ENCODE measurements at regions not wholly inside any gene's neighbourhood (a gene's known extent, or its start where the extent isn't known, plus 50 kb on each side); places are given as distances from the start of the nearest gene placed in this dataset.

- DNase-seq, result no peak
Observed at GRCh38 chr10:125334545-125334944, 174.2 kb upstream of the CTBP2 start.

DNA sequence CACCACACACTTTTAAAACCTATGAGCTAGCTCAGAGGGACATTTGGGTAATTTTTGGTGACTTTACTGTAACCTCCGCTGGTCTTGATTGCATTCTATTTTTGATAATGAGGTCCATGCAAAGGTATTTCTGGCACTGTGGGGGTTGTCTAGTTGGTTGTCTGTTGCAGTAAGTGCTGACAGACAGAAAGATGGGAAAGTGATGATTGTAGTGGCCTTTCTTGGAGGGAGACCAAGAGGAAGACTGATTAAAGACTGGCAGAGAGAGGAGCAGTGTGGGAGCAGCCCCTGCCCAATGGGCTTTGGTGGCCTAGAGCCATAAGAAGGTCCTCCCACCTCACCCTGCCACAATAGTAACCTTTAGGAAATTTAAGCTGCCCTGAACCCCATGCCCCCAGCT lies 173.4 kb upstream of the CTBP2 start:
- DNase-seq, result no peak

DNA sequence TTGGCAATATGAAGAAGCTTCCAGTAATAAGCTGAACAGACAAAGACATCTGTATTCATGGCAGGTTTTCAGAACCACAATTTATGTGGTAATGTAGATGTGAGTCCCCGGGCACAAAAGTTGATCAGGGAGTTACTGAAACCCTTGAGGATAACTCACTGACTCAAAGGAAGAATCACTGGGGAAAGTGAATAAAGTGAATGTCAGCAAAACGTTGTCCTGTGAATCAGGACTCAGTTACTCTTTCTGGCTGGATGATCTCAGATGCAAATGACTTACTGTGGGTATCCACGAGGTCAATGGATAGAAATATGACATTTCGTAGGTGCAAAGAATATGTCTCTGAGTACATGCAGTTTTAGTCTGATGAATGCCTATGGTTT lies 172.8 kb upstream of the CTBP2 start:
- DNase-seq, result no peak

DNA sequence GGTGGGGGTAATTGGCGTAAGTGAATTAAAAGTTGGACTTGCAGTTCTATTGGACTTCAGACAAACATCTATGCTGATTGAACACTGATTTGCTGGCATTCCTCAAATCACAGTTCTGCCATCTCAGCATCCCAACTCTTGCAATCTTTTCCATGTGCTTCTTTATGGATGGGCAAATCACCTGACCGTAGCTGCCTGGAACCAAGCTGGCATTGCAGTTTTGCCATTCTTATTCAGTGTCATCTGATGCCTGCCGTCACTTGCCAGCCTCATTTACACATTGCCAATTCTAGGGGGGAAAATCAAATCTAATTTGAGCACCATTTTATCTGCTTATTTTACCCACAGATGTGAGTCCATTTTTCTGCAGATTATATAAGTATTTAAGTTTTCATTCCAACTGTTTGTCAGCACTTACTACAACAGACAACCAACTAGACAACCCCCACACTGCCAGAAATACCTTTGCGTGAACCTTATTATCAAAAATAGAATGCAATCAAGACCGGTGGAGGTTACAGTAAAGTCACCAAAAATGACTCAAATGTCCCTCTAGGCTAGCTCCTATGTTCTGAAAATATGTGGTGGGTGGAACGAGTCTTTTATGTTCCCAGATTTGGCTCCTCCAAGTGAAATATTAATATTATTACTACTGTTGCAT lies 172.3 kb upstream of the CTBP2 start:
- DNase-seq, result no peak

- DNase-seq, result no peak
Observed at GRCh38 chr10:125331056-125331455, 170.7 kb upstream of the CTBP2 start.

GRCh38 chr10:125329056-125329455 lies 168.7 kb upstream of the CTBP2 start:
- no peak for DNase-seq

- no peak for DNase-seq
Observed at GRCh38 chr10:125325326-125325725, 165.0 kb upstream of the CTBP2 start.

DNA sequence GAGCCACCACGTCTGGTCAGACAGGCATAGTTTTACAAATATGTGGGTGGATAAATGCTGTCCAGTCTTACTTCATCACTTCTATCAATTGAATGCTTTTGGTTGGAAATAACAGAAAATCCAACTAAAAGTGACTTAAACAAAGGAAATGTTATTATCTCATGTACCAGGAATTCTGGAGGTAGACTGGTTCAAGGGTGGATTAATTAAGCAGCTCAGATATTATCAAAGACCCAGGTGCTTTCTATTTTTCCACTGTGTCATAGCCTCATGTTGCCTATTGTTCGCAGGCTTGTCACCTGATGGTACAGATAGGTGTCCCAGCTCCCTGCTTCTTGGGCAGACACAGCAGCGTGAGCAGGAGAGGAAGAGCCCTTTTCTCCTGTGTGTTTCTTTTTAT lies 156.1 kb upstream of the CTBP2 start:
- no peak for DNase-seq

GRCh38 chr10:125300937-125301336 lies 140.6 kb upstream of the CTBP2 start:
- no peak for DNase-seq

DNA sequence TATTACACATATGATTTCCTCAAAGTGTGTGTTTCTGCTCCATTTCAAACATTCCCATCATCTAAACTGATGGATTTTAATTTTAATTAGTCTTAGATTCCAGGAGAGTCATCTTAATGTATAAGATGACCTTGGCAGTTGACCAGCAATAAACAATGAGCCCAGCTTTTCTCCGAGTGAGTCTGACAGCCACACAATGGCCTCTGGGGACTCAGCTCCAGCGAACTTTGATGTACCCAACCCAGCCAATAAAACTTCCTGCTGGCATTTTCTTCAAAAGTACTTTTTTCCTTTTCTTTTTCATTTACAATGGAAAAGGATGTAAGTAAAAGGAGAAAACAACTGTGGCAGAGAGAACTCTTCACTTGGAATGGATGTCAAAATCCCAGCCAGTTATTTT lies 139.1 kb upstream of the CTBP2 start:
- DNase-seq, result no peak

DNA sequence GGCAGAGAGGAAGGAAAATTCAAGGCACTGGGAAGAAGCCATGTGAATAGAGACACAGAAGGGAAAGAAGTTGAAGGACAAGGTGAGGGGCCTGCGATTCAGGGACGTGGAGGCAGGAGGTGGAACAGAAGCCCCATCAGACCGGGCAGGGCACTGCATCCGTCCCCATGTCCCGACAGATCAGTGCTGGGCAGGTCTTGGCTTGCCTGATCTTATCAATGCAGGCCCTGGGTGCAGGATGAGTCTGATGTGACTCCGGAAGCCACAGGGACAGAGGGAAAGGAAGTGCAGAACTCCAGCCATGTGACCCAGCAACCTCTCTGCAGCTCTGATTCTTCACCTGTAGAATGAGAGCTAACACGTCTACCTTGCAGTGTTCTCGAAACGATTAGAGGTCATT lies 136.2 kb upstream of the CTBP2 start:
- DNase-seq, result no peak

DNA sequence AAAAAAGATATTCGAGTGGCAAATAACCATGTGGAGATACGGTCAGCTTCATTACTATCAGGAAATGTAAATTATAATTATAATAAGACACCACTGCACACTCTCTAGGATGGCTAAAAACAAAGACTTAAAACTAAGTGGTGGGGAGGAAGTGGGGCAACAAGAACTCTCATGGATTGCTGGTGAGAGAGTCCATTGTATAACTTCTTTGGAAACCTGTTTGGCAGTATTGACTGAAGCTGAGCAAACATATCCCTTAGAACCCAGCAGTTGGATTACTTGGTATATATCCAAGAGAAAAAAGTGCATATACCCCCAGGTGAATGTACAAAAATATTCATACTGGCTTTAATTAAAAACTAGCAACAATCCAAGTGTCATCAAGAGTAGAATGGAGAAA lies 133.7 kb upstream of the CTBP2 start:
- DNase-seq, result no peak

GRCh38 chr10:125291836-125292235 lies 131.5 kb upstream of the CTBP2 start:
- no peak for DNase-seq

- DNase-seq, result no peak
Observed at GRCh38 chr10:125289461-125289860, 129.1 kb upstream of the CTBP2 start.

DNA sequence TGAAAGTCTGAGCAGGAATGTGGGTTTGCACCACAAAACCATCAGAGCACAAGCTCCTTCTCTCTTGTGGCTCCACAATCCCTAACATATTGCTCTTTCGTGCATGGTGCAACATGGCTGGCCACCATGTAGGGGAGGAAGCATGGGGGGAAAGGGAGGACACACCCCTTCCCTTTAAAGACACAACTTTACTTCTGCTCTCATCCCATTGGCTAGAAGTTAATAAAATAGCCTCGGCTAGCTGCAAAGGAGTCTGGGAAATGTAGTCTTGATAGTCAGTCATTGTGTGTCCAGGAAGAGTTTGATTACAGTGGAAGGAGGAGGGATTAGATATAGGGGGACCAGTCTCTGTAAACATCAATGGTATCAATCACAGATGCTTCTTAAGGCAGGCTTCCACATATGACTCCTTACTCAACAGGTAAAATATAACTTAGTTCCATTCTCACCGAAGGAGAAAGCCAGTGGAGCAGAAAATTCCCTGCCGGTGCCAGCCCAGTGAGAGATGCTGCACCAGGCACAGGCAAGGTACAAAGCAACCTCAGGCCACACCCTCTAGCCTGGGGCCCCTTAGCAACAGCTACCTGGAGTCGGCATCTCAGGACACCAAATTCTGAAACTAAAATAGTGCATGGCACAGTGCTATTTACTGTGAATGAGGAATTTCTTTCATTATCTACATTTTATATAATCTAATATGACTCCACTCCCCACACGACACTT lies 124.7 kb upstream of the CTBP2 start:
- no peak for DNase-seq

DNA sequence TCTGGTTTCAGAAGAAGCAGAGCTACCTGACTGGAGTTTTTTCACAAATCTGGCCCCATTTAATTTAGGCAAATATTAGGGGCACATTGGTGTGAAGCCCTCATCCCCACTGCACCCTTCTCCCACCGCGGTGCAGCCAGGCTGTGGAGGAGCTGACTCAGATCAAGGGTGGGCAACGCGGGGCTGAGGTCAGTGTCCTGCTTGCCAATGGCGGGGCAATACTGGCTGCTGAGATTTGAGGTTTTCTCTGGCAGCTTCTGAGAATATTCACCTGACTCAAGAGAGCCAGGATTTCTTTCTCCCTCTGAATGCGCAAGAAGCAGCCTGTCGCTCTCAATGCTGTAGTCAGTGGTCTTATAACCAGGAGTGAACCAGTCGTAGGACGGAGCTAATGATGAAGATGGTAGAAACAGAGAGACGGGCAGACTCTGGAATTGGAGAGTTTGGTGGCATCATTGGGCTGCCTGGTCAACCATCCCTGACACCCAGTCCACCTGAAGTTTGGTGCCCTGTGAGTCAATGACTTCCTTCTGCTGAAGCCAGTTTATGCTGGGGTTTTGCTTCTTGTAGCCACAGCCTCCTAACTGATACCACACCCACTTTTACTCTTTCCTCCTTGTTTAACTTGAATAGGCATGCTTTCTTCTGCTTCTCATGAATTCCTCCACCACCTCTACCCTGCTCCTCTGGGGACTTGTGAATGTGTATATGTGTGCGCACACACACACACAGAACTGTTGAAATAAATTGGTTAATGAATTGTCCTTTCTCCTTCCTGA lies 123.7 kb upstream of the CTBP2 start:
- no peak for DNase-seq

DNA sequence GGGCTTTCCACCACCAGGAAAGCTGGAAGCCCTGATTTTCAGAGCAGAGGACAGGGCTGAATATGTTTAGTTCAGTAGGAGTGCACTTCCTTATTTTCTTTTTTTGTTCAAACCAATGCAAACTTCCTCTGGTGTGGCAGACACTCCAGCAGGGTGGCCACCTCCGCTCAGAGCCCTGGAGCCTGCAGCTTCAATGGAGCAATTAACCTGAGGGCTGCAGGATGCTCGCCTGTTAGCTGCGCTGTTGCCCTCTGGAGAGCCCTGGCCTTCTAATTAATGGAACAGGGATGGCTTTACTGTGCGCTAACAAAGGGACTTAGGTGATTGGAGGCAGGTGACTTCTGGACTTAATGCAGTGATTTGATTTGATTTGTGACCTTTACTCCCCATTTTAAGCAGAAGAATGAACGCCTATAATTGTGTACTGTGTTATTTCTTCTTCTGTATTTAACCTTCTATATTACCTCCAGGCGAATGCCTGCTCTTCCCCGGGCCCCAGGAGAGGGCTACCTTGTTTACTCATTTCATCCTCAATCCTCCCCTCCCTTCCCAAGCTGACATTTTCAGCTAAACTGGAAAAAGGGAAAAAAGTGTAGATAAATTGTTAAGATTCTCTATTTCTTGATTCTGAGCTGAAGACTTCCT lies 123.0 kb upstream of the CTBP2 start:
- no peak for DNase-seq

- DNase-seq, result no peak
Observed at GRCh38 chr10:125281091-125281490, 120.7 kb upstream of the CTBP2 start.

GRCh38 chr10:125276133-125276532 lies 115.8 kb upstream of the CTBP2 start:
- no peak for DNase-seq

DNA sequence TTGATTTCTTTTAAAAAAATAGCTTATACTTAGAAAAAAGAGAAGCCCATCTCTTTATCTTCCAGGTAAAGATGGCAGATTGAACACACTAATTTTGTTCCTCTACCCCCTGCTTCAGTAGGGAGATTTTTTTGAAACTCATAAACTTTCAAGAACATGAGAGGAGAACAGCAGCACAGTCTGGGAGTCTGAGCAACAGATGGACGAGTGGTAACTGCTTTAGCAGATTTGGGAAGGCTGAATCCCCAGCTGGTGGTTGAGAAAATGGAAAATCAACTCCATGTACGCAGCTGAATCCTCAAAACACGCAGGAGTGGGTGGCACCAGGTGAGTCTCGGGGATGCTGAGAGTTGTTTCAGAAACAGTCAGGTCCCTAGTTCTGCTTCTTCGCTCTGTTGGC lies 114.6 kb upstream of the CTBP2 start:
- DNase-seq, result no peak

DNA sequence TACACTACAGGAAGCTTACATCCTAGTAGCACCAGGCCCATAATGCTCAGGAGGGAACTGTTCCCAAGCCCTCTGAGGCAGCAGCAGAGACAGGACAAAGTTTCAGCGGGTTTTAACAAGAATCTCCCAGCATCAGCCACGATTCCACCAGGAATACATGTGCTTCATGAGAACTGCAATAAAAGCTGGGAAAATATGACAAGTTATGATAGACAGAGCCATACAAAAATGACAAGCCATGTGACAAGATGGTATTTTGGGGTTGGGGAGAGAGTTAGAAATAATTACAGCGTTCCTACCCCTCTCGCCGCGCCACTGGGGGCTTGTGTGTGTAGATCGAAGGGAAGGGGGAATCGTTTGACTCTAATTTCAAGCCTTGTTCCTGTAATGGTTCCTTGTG lies 112.7 kb upstream of the CTBP2 start:
- DNase-seq, result no peak

GRCh38 chr10:125269716-125270115 lies 109.4 kb upstream of the CTBP2 start:
- no peak for DNase-seq

DNA sequence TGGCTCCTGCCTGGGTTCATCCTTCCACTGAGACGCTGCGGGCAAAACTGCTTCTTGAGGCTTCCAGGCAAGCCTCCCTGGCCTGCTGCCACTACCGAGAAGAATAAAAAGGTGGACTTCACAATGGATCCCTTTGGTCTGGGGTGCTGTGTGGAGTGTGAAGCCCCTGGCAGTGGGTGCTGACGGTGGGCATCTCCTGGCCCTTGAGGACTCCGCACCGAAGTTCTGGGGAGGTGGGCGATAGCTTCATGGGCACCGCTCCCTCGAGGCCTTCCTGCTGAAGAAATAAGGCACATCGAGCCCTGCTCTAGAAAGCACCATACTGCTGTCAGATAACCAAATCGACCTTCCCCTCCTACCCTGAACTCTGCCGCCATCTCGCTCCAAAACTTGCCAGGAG lies 106.6 kb upstream of the CTBP2 start:
- DNase-seq, result no peak

GRCh38 chr10:125266541-125266940 lies 106.2 kb upstream of the CTBP2 start:
- no peak for DNase-seq
